Type B pancreatic cell (in vitro differentiated cells): ENCODE measurements at regions not wholly inside any gene's neighbourhood (a gene's known extent, or its start where the extent isn't known, plus 50 kb on each side); places are given as distances from the start of the nearest gene placed in this dataset.

Experiments used
- DNase-seq: peaks from one replicate; pipeline ENCODE4 v3.0.0; 2021; ENCODE audit warnings: mixed read lengths; ENCODE audit not compliant: unreplicated experiment; ENCODE audit errors: extremely low spot score
- H3K27ac Mint-ChIP-seq: 2 replicates; pipeline ENCODE4 v1.8.0; 2021; ENCODE audit warnings: mild to moderate bottlenecking, mixed read lengths
- H3K27me3 Mint-ChIP-seq: 2 replicates; pipeline ENCODE4 v1.8.0; 2021; ENCODE audit warnings: mixed read lengths
- H3K36me3 Mint-ChIP-seq: 2 replicates; pipeline ENCODE4 v1.8.0; 2021; ENCODE audit warnings: mixed read lengths
- H3K4me1 Mint-ChIP-seq: one replicate; pipeline ENCODE4 v1.8.0; 2021; ENCODE audit warnings: mixed read lengths; ENCODE audit not compliant: unreplicated experiment
- H3K4me3 Mint-ChIP-seq: 2 replicates; pipeline ENCODE4 v1.8.0; 2021; ENCODE audit warnings: mild to moderate bottlenecking, mixed read lengths
- H3K9me3 Mint-ChIP-seq: 2 replicates; pipeline ENCODE4 v1.8.0; 2021; ENCODE audit warnings: mixed read lengths
- TF ChIP-seq, protein P1 (sequence below): fragments of 200-600 bp; sonication (generic); conservative IDR thresholded peaks from 2 replicates; pipeline ENCODE4 v1.5.0; 2021; ENCODE audit warnings: antibody characterized with exemption, mild to moderate bottlenecking

DNA sequence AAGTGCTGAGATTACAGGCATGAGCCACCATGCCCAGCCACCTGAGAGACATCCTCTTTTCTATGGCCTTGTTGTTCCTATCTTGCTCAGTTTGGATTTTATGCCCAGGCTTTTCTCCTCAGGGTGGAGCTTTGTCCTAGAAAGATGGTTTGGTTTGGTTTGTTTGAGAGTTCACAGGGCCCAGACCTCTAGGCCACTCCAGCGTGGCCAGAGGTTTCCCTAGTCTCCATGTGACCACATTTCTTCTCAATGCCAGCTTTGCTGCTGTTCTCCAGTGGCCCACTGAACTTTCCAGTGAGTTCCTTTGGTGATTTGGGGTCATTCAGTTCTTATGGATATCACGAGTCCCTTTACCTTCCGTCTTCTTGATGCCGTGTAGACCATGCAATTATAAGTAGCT lies 92.6 kb upstream of the SERBP1 start:
- no peaks in the 10 kb centered on the region for H3K36me3 Mint-ChIP-seq
- peaks cover 6% of the 10 kb centered on the region for H3K4me1 Mint-ChIP-seq
- TF ChIP-seq, protein P1, sequence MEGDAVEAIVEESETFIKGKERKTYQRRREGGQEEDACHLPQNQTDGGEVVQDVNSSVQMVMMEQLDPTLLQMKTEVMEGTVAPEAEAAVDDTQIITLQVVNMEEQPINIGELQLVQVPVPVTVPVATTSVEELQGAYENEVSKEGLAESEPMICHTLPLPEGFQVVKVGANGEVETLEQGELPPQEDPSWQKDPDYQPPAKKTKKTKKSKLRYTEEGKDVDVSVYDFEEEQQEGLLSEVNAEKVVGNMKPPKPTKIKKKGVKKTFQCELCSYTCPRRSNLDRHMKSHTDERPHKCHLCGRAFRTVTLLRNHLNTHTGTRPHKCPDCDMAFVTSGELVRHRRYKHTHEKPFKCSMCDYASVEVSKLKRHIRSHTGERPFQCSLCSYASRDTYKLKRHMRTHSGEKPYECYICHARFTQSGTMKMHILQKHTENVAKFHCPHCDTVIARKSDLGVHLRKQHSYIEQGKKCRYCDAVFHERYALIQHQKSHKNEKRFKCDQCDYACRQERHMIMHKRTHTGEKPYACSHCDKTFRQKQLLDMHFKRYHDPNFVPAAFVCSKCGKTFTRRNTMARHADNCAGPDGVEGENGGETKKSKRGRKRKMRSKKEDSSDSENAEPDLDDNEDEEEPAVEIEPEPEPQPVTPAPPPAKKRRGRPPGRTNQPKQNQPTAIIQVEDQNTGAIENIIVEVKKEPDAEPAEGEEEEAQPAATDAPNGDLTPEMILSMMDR, result no peak
- H3K9me3 Mint-ChIP-seq, result no peaks in the 10 kb centered on the region
- no peaks in the 10 kb centered on the region for H3K27me3 Mint-ChIP-seq
- H3K27ac Mint-ChIP-seq, result no peak overlapping the region
- no peak for DNase-seq
- no peak overlapping the region for H3K4me3 Mint-ChIP-seq

DNA sequence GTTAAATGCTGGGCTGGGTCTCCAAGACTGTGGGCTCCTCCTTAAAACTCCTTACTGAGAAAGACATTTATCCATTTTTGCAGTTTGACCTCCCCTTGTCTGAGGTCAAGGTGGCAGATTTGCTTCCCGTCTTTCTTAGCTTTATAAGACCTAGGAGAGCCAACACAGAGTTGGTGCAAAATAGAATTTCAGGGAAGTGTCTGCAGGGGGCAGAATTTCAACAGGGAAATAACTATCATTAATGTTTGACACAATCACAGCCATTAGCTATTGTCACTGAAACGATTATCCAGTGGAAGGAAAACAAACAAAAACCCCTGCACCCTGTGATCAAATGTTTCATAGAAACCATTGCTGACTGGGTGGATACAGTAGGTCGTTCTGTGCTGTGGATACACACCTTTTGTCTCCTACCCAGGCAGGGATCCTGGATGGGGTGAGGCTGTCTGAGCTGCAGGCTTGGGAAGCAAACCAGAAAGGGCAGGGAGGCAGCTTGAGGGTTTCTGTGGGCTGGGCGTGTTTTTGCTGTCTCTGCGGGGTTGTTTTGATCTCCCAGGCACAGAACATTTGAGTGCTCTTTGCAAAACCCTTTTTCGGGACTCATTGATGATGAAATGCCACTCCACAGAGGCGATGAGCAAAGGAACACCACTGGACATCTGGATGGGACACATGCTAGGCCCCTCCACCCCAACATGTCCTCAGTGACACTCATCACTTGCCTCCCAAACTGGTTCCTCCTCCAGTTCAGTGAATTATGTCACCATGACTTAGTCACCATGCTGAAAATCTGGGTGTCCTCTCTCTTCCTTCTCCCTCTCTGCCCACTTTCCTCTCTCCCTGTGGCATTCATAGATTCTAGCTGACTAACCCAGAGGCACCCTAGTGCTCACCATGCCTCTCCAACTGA lies 94.2 kb upstream of the SERBP1 start:
- TF ChIP-seq, protein P1, result peak; percentile 42
- Mint-ChIP-seq H3K4me3 (no peak overlapping the region), H3K9me3 (no peaks in the 10 kb centered on the region), H3K36me3 (no peaks in the 10 kb centered on the region), H3K27me3 (no peaks in the 10 kb centered on the region), H3K4me1 (peaks cover 13% of the 10 kb centered on the region), H3K27ac (no peak overlapping the region)
- DNase-seq, result no peak

DNA sequence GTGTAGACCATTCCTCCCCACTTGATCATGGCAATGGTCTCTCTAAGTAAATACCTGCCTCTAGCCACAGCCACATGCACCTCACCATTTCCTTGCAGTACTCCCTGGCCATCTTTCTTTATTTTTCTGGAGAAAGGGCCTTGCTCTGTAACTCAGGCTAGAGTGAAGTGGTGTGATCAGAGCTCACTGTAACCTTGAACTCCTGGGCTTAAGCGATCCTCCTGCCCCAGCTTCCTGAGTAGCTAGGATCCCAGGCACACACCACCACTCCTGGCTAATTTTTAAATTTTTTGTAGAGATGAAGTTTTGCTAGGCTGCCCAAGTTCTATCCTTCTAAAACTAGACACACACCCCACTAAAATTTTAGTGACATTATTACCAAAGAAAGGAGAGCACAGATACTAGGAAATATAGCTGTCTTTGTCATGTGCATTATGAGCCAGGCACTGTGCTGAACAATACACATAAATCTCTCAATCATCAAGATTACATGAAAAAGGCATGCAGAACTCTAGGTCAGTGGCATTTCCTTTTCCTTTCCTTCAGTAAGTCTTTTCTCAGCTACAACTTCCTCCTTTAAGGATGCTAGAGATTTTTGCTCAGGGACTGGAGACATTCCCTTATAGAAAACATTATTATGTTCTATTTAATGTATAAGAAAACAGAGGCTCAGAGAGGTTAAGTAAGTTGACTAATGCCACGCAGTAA lies 95.0 kb upstream of the SERBP1 start:
- H3K9me3 Mint-ChIP-seq, result no peaks in the 10 kb centered on the region
- H3K36me3 Mint-ChIP-seq, result no peaks in the 10 kb centered on the region
- H3K27me3 Mint-ChIP-seq, result no peaks in the 10 kb centered on the region
- H3K4me3 Mint-ChIP-seq, result no peak overlapping the region
- TF ChIP-seq, protein P1, result no peak
- DNase-seq, result no peak
- no peak overlapping the region for H3K27ac Mint-ChIP-seq
- H3K4me1 Mint-ChIP-seq, result peaks cover 13% of the 10 kb centered on the region

DNA sequence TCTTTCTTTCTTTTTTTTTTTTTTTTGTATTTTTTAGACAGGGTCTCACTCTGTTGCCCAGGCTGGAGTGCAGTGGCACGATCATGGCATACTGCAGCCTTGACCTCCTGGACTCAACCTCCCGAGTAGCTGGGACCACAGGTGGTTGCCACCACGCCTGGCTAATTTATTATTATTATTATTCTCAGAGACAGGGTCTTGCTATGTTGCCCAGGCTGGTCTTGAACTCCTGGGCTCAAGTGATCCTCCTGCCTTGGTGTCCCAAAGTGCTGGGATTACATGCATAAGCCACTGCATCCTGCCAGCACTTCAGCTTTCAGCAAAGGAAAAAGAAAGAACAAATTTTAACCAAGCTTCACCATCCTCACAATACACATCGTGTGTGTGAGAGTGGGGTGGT lies 97.9 kb upstream of the SERBP1 start:
- no peaks in the 10 kb centered on the region for H3K27me3 Mint-ChIP-seq
- no peak overlapping the region for H3K27ac Mint-ChIP-seq
- no peaks in the 10 kb centered on the region for H3K36me3 Mint-ChIP-seq
- DNase-seq, result no peak
- no peaks in the 10 kb centered on the region for H3K9me3 Mint-ChIP-seq
- TF ChIP-seq, protein P1, result no peak
- peaks cover 18% of the 10 kb centered on the region for H3K4me1 Mint-ChIP-seq
- no peak overlapping the region for H3K4me3 Mint-ChIP-seq

DNA sequence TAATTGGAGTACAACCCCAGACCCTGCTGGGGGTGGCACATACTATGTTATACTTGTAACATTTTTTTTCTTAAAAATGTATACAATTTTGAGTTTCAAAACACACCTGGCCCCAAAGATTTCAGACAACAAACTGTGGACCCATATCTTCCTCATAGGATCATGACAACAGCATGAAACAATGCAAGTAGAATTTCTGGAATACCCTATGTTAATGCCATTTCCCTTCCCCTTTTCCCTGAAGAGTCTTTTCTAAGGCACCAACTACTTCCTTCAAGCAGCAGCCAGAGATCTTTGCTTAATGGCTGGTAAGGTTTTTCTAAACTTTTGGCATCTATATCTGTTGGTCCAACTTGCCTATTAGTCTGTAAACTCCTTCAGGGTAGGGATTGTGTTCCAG lies 99.9 kb upstream of the SERBP1 start:
- TF ChIP-seq, protein P1, result no peak
- H3K4me3 Mint-ChIP-seq, result no peak overlapping the region
- no peaks in the 10 kb centered on the region for H3K9me3 Mint-ChIP-seq

More for the DNA sequence above, 99.9 kb upstream of the SERBP1 start:
- H3K27me3 Mint-ChIP-seq, result no peaks in the 10 kb centered on the region
- peaks cover 20% of the 10 kb centered on the region for H3K4me1 Mint-ChIP-seq
- DNase-seq, result no peak
- H3K27ac Mint-ChIP-seq, result no peak overlapping the region
- H3K36me3 Mint-ChIP-seq, result no peaks in the 10 kb centered on the region
